K562 (cell line): ENCODE measurements at regions not wholly inside any gene's neighbourhood (a gene's known extent, or its start where the extent isn't known, plus 50 kb on each side); places are given as distances from the start of the nearest gene placed in this dataset.

Experiments
- ATAC-seq: fragments of 200-7000 bp; cut with Tn5 transposase; 3 replicates; pipeline ENCODE4 v1.9.1; 2020; ENCODE audit warnings: moderate library complexity
- BruUV-seq: library from RNA; stranded (reverse); fragments of 400-500 nt; replicated peaks from 2 replicates; lab custom pipeline; 2021; lab: Mats Ljungman, UMichigan
- CTCF ChIA-PET: fragments of 300-600 bp; formaldehyde crosslinking; extraction: SDS; loops from one replicate; lab custom pipeline; 2021; ENCODE audit warnings: low intra/inter-chr PET ratio; lab: Yijun Ruan, JAX
- POLR2A ChIA-PET: fragments of 300-600, 350-650 bp; sonication (Branson Sonifier 250); formaldehyde crosslinking; extraction: SDS; loops from one replicate; lab custom pipeline; 2021; ENCODE audit warnings: antibody characterized with exemption, inconsistent platforms; lab: Yijun Ruan, JAX
- DNase-seq, 4 experiments: peaks; one replicate each; pipeline versions ENCODE4 v3.0.0 to v3.0.0-alpha.2; 2011 to 2018; ENCODE audit warnings: low spot score in 3 of 4, mixed read lengths in 3 of 4; ENCODE audit errors: extremely low read depth in 1 of 4
- FAIRE-seq: peaks from 2 replicates; lab custom pipeline; 2011; peaks lifted over from hg19 to GRCh38; lab: Jason Lieb, UNC
- H2AFZ ChIP-seq: 2 replicates; pipeline ENCODE4 v1.6.0; 2011; ENCODE audit warnings: low read depth, low read length, control low read depth, inconsistent platforms
- H3K27ac ChIP-seq: fragments of 200-600 bp; 3 replicates; pipeline ENCODE4 v1.8.0; 2011; ENCODE audit warnings: low read depth, mild to moderate bottlenecking, control low read depth, inconsistent platforms, low read length, moderate library complexity, mixed read lengths; ENCODE audit errors: extremely low read depth
- H3K27me3 ChIP-seq, 2 experiments: fragments of 300-600 bp in 1 of 2; 2 replicates in 1 of 2; 3 replicates in 1 of 2; pipeline versions ENCODE4 v1.6.0 to v1.8.0; 2011; ENCODE audit warnings: inconsistent platforms in 2 of 2, low read length in 2 of 2, mild to moderate bottlenecking in 1 of 2, mixed read lengths in 1 of 2, moderate library complexity in 1 of 2; ENCODE audit not compliant: control insufficient read depth in 2 of 2, insufficient read depth in 2 of 2
- H3K36me3 ChIP-seq: fragments of 300-600 bp; 3 replicates; pipeline ENCODE4 v1.8.0; 2011; ENCODE audit warnings: mild to moderate bottlenecking, low read length, inconsistent platforms; ENCODE audit not compliant: control insufficient read depth, insufficient read depth
- H3K4me1 ChIP-seq, 2 experiments: fragments of 200-600 bp in 1 of 2; replicated peaks in 1 of 2; 2 replicates in 1 of 2; 3 replicates in 1 of 2; pipeline versions ENCODE4 v1.5.1 to v1.8.0; 2011; ENCODE audit warnings: inconsistent platforms in 2 of 2, low read length in 2 of 2, mild to moderate bottlenecking in 1 of 2, mixed read lengths in 1 of 2, moderate library complexity in 1 of 2; ENCODE audit not compliant: control insufficient read depth in 2 of 2, insufficient read depth in 2 of 2
- H3K4me2 ChIP-seq: 2 replicates; pipeline ENCODE4 v1.6.1; 2011; ENCODE audit warnings: low read length, control low read depth, inconsistent platforms, mixed read lengths; ENCODE audit not compliant: insufficient read depth
- H3K4me3 ChIP-seq: fragments of 200-600 bp; sonication (generic), shearing (Covaris generic); 2 replicates; pipeline ENCODE4 v1.5.1; 2016; ENCODE audit warnings: control low read depth, inconsistent platforms
- H3K79me2 ChIP-seq: fragments of 200-600 bp; 3 replicates; pipeline ENCODE4 v1.8.0; 2011; ENCODE audit warnings: low read length, inconsistent platforms; ENCODE audit not compliant: control insufficient read depth, insufficient read depth
- H3K9ac ChIP-seq, 2 experiments: 2 replicates each; pipeline versions ENCODE4 v1.6.0 to v1.6.1; 2011; ENCODE audit warnings: low read depth in 2 of 2, low read length in 2 of 2, control low read depth in 1 of 2, inconsistent platforms in 1 of 2, mild to moderate bottlenecking in 1 of 2, mixed read lengths in 1 of 2; ENCODE audit not compliant: insufficient read depth in 1 of 2
- H3K9me1 ChIP-seq: one replicate; pipeline ENCODE4 v1.6.0; 2011; ENCODE audit warnings: inconsistent platforms, mild to moderate bottlenecking, low read length, moderate library complexity; ENCODE audit not compliant: control insufficient read depth, insufficient read depth
- H3K9me3 ChIP-seq: replicated peaks from 2 replicates; pipeline ENCODE4 v1.5.1; 2011; ENCODE audit warnings: low read depth, low read length, inconsistent platforms; ENCODE audit not compliant: control insufficient read depth, insufficient read depth
- H4K20me1 ChIP-seq: replicated peaks from 2 replicates; pipeline ENCODE4 v1.6.1; 2011; ENCODE audit warnings: low read length, inconsistent platforms, mixed read lengths; ENCODE audit not compliant: control insufficient read depth, insufficient read depth
- CEBPB ChIP-seq: fragments of 450-650 bp; IDR thresholded peaks from 2 replicates; pipeline ENCODE4 v1.6.1; 2016; ENCODE audit warnings: missing genetic modification characterization, missing compliant biosample characterization
- EP300 ChIP-seq: IDR thresholded peaks from 2 replicates; pipeline ENCODE4 v1.6.1; 2012; ENCODE audit warnings: low read length, improper control_type of control experiment
- HOXB6 ChIP-seq: fragments of 250-450 bp; sonication (Bioruptor Pico); IDR thresholded peaks from 2 replicates; pipeline ENCODE4 v1.5.1; 2022; ENCODE audit warnings: mild to moderate bottlenecking, borderline replicate concordance
- NFE2 ChIP-seq: IDR thresholded peaks from 2 replicates; pipeline ENCODE4 v1.6.1; 2014; ENCODE audit warnings: antibody characterized with exemption, low read depth
- NFE2L1 ChIP-seq: fragments of 450-650 bp; IDR thresholded peaks from 2 replicates; pipeline ENCODE4 v1.6.1; 2016; ENCODE audit warnings: missing genetic modification characterization, low read depth, mild to moderate bottlenecking, missing compliant biosample characterization, moderate library complexity, borderline replicate concordance
- TCF3 ChIP-seq: sonication (generic); formaldehyde crosslinking; IDR thresholded peaks from 2 replicates; pipeline ENCODE4 v1.4.0; 2020; ENCODE audit warnings: mild to moderate bottlenecking, missing genetic modification reagents
- TFAM ChIP-seq: fragments of 250-450 bp; sonication (Bioruptor Pico); conservative IDR thresholded peaks from 2 replicates; pipeline ENCODE4 v1.5.0; 2021; ENCODE audit warnings: mild to moderate bottlenecking, moderate library complexity
- ZNF143 ChIP-seq: sonication (generic); formaldehyde crosslinking; IDR thresholded peaks from 2 replicates; pipeline ENCODE4 v1.9.0; 2022; ENCODE audit warnings: mild to moderate bottlenecking, missing genetic modification reagents
- WGBS: fragments of 100-300 bp; shearing (Covaris generic); methylation state at CpG from one replicate; pipeline ENCODE4 v1.1.6; 2016; ENCODE audit warnings: low coverage, mixed read lengths; ENCODE audit not compliant: insufficient coverage; ENCODE audit errors: missing lambda C conversion rate; 5-methylcytosine and 5-hydroxymethylcytosine counted together
- in situ Hi-C: fragments of 300-500 bp; cut with MboI; formaldehyde crosslinking; loops from 4 replicates; pipeline ENCODE4 v1.15.0; 2018; ENCODE audit warnings: inconsistent platforms, mixed read lengths
- intact Hi-C: fragments of 100-400 bp; cut with micrococcal nuclease; formaldehyde crosslinking; loops from 2 replicates; pipeline ENCODE4 v1.14.2; 2022
- TF ChIP-seq, protein P1 (sequence below): fragments of 250-450 bp; sonication (Bioruptor Pico); IDR thresholded peaks from 2 replicates; pipeline ENCODE4 v1.5.0; 2021; ENCODE audit warnings: mild to moderate bottlenecking, borderline replicate concordance
- TF ChIP-seq, protein P2 (sequence below), 2 experiments: fragments of 450-650 bp in 1 of 2; sonication (generic) in 1 of 2; formaldehyde crosslinking in 1 of 2; IDR thresholded peaks; 2 replicates each; pipeline versions ENCODE4 v1.7.1 to v1.9.0; 2016 to 2022; ENCODE audit warnings: inconsistent platforms in 1 of 2, mild to moderate bottlenecking in 1 of 2, missing genetic modification reagents in 1 of 2

DNA sequence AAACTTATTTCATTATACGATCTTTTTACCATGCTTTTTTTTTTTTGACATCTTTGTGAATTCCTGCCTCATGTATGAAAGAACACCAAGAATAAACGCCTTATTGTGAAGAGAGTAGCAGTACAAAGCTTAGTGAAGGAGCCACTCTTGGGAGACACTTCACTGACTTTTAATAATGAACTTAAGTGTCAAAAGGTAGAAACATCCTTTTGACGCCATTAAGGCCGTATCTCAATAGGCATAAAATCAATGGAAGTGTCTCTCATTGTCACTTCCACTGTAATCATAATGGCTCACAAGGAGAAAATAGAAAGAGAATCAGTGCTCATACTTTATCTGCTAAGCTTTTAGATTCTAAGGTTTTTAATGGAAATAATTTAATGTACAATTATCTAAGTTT lies 657.8 kb downstream of the DIPK2A start:
- no peaks in the 10 kb centered on the region for H3K79me2 ChIP-seq
- FAIRE-seq (no peak), ATAC-seq (no peak), DNase-seq (no peak)
- H3K9me3 ChIP-seq, result no peaks in the 10 kb centered on the region; the same call in 1 of the 2 replicates
- CTCF ChIA-PET, result no interaction called here
- POLR2A ChIA-PET, result no interaction called here
- H2AFZ ChIP-seq, result no peak overlapping the region
- H3K36me3 ChIP-seq, result no peaks in the 10 kb centered on the region
- H3K9me1 ChIP-seq, result no peaks in the 10 kb centered on the region
- in situ Hi-C loops (no loop called here), intact Hi-C loops (no loop called here)
- TF ChIP-seq NFE2, result no peak
- TF ChIP-seq, protein P1, sequence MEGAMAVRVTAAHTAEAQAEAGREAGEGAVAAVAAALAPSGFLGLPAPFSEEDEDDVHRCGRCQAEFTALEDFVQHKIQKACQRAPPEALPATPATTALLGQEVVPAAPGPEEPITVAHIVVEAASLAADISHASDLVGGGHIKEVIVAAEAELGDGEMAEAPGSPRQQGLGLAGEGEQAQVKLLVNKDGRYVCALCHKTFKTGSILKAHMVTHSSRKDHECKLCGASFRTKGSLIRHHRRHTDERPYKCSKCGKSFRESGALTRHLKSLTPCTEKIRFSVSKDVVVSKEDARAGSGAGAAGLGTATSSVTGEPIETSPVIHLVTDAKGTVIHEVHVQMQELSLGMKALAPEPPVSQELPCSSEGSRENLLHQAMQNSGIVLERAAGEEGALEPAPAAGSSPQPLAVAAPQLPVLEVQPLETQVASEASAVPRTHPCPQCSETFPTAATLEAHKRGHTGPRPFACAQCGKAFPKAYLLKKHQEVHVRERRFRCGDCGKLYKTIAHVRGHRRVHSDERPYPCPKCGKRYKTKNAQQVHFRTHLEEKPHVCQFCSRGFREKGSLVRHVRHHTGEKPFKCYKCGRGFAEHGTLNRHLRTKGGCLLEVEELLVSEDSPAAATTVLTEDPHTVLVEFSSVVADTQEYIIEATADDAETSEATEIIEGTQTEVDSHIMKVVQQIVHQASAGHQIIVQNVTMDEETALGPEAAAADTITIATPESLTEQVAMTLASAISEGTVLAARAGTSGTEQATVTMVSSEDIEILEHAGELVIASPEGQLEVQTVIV (CRISPR knock-in tag), result no peak
- no peak for TF ChIP-seq TFAM (CRISPR knock-in tag)
- TF ChIP-seq CEBPB (tag), result no peak
- TF ChIP-seq ZNF143 (CRISPR knock-in tag), result no peak
- no peak for TF ChIP-seq HOXB6
- no peak for TF ChIP-seq NFE2L1
- TF ChIP-seq TCF3 (CRISPR knock-in tag), result no peak
- TF ChIP-seq, protein P2, sequence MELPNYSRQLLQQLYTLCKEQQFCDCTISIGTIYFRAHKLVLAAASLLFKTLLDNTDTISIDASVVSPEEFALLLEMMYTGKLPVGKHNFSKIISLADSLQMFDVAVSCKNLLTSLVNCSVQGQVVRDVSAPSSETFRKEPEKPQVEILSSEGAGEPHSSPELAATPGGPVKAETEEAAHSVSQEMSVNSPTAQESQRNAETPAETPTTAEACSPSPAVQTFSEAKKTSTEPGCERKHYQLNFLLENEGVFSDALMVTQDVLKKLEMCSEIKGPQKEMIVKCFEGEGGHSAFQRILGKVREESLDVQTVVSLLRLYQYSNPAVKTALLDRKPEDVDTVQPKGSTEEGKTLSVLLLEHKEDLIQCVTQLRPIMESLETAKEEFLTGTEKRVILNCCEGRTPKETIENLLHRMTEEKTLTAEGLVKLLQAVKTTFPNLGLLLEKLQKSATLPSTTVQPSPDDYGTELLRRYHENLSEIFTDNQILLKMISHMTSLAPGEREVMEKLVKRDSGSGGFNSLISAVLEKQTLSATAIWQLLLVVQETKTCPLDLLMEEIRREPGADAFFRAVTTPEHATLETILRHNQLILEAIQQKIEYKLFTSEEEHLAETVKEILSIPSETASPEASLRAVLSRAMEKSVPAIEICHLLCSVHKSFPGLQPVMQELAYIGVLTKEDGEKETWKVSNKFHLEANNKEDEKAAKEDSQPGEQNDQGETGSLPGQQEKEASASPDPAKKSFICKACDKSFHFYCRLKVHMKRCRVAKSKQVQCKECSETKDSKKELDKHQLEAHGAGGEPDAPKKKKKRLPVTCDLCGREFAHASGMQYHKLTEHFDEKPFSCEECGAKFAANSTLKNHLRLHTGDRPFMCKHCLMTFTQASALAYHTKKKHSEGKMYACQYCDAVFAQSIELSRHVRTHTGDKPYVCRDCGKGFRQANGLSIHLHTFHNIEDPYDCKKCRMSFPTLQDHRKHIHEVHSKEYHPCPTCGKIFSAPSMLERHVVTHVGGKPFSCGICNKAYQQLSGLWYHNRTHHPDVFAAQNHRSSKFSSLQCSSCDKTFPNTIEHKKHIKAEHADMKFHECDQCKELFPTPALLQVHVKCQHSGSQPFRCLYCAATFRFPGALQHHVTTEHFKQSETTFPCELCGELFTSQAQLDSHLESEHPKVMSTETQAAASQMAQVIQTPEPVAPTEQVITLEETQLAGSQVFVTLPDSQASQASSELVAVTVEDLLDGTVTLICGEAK (IDR thresholded peaks at IDR 0.05), result no peak
- TF ChIP-seq, protein P2 (CRISPR knock-in tag; IDR thresholded peaks at IDR 0.05), result no peak
- no peak for TF ChIP-seq EP300
- WGBS, result 0% methylated on average over 4 of the region's 4 CpGs
- no peak overlapping the region for H3K27ac ChIP-seq
- BruUV-seq, result no TSS peak
- no peak overlapping the region for H3K4me2 ChIP-seq
- no peak overlapping the region for H3K9ac ChIP-seq
- H4K20me1 ChIP-seq, result no peaks in the 10 kb centered on the region
- no peak overlapping the region for H3K4me3 ChIP-seq
- no peaks in the 10 kb centered on the region for H3K27me3 ChIP-seq
- H3K4me1 ChIP-seq, result no peaks in the 10 kb centered on the region
